ENCODE measurements at regions not wholly inside any gene's neighbourhood (a gene's known extent, or its start where the extent isn't known, plus 50 kb on each side); places are given as distances from the start of the nearest gene placed in this dataset.

GRCh38 chrX:7202206-7202605, 54.3 kb upstream of the PUDP start:
- H3K4me3 Mint-ChIP-seq, result no peak overlapping the region
- H3T11ph ChIP-seq (ENCODE audit: low read length), result no peak overlapping the region

More at GRCh38 chrX:7202206-7202605, 54.3 kb upstream of the PUDP start:
- H2BK120ac ChIP-seq (ENCODE audit: low read depth, low read length, poor library complexity, severe bottlenecking), result no peak overlapping the region
- no peaks in the 10 kb centered on the region for H3K79me2 ChIP-seq (ENCODE audit: insufficient read depth, low read length)
- no peak overlapping the region for H3K18ac ChIP-seq (ENCODE audit: insufficient read length, low read depth, low read length)
- WGBS (ENCODE audit: extremely low coverage, insufficient read length, low lambda C conversion rate), result no CpG with 5 or more reads among the region's 3 CpGs
- no peaks in the 10 kb centered on the region for H3K23me2 ChIP-seq (ENCODE audit: insufficient read length, low read depth, low read length, poor library complexity, severe bottlenecking)
- Mint-ChIP-seq H3K27me3 (ENCODE audit: low read depth) (no peaks in the 10 kb centered on the region; the same call in 1 of the 2 replicates), H3K36me3 (ENCODE audit: insufficient read depth in 1 of 3, low read depth in 3 of 3) (peaks cover 0 to under 1% (median 0%) of the 10 kb centered on the region in 3 experiments; a peak in 1 of 7 replicates), H3K27ac (no peak overlapping the region; a peak in 1 of 7 replicates), H3K4me1 (peaks cover 4 to 5% of the 10 kb centered on the region in 2 experiments), H3K9me3 (no peaks in the 10 kb centered on the region)
- H2BK5ac ChIP-seq (ENCODE audit: insufficient read length, low read length), result no peak overlapping the region
- no peak overlapping the region for H3K56ac ChIP-seq (ENCODE audit: insufficient read length, low read depth, low read length)
- no peak overlapping the region for H3K4ac ChIP-seq (ENCODE audit: low read depth, low read length)
- no peak overlapping the region for H3K9ac ChIP-seq (ENCODE audit: extremely low read depth, insufficient read length, low read length)
- no peak overlapping the region for H2AK5ac ChIP-seq (ENCODE audit: insufficient read length, low read length)
- no peak overlapping the region for H2BK20ac ChIP-seq (ENCODE audit: low read depth, low read length, poor library complexity, severe bottlenecking)
- no peaks in the 10 kb centered on the region for H3K79me1 ChIP-seq (ENCODE audit: insufficient read depth, low read depth, low read length, poor library complexity, severe bottlenecking)
- H2AFZ ChIP-seq (ENCODE audit: low read length), result no peak overlapping the region
- no peak overlapping the region for H3K27ac ChIP-seq (ENCODE audit: insufficient read length, low read depth, low read length)
- DNase-seq, result no peak
- no peak overlapping the region for H4K8ac ChIP-seq (replicated peaks; ENCODE audit: insufficient read length, low read depth, low read length)
- TF ChIP-seq, protein P1, sequence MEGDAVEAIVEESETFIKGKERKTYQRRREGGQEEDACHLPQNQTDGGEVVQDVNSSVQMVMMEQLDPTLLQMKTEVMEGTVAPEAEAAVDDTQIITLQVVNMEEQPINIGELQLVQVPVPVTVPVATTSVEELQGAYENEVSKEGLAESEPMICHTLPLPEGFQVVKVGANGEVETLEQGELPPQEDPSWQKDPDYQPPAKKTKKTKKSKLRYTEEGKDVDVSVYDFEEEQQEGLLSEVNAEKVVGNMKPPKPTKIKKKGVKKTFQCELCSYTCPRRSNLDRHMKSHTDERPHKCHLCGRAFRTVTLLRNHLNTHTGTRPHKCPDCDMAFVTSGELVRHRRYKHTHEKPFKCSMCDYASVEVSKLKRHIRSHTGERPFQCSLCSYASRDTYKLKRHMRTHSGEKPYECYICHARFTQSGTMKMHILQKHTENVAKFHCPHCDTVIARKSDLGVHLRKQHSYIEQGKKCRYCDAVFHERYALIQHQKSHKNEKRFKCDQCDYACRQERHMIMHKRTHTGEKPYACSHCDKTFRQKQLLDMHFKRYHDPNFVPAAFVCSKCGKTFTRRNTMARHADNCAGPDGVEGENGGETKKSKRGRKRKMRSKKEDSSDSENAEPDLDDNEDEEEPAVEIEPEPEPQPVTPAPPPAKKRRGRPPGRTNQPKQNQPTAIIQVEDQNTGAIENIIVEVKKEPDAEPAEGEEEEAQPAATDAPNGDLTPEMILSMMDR (conservative IDR thresholded peaks at IDR 0.05), result no peak
- H4K20me1 ChIP-seq (ENCODE audit: control insufficient read depth, insufficient read depth, insufficient read length), result no peaks in the 10 kb centered on the region
- H2BK15ac ChIP-seq (ENCODE audit: low read depth, low read length), result no peak overlapping the region
- H3K23ac ChIP-seq (ENCODE audit: insufficient read length, low read depth, low read length), result no peak overlapping the region
- no peak overlapping the region for H2BK12ac ChIP-seq (ENCODE audit: insufficient read length, low read depth, low read length)
- no peak overlapping the region for H3K4me2 ChIP-seq (ENCODE audit: insufficient read depth, insufficient read length, low read length)
- no peak overlapping the region for H3K14ac ChIP-seq (ENCODE audit: insufficient read depth, low read length)
- H3K9me3 ChIP-seq (ENCODE audit: control insufficient read depth, low read depth, low read length), result no peaks in the 10 kb centered on the region
- no peak overlapping the region for H4K91ac ChIP-seq (ENCODE audit: insufficient read length, low read depth, low read length)
- H4K5ac ChIP-seq (ENCODE audit: insufficient read length, low read depth, low read length), result no peak overlapping the region
- H3K4me1 ChIP-seq (ENCODE audit: insufficient read depth, low read length), result no peaks in the 10 kb centered on the region
- H3K27me3 ChIP-seq (ENCODE audit: insufficient read depth, low read length), result no peaks in the 10 kb centered on the region

Measured in H9 (cell line).